NCI-H345 treated with DMSO at 0.1 percent for 48 hours (cell line): ENCODE measurements at regions not wholly inside any gene's neighbourhood (a gene's known extent, or its start where the extent isn't known, plus 50 kb on each side); places are given as distances from the start of the nearest gene placed in this dataset.
"Not testable (repeated sequence)": the region's sequence is repeated elsewhere in the genome, so short reads cannot be mapped to it uniquely, and the experiment has no call there.

Experiments used
- DNase-seq: peaks from one replicate; lab custom pipeline; 2025; ENCODE audit not compliant: unreplicated experiment; lab: John Stamatoyannopoulos, UW

- DNase-seq = no peak
Measured at GRCh38 chr1:148318123-148318903, 164.8 kb downstream of the PPIAL4G start.

GRCh38 chr1:148317288-148317985, 165.4 kb upstream of the NBPF11 start:
- no peak for DNase-seq

GRCh38 chr1:148315071-148315811, 163.2 kb upstream of the NBPF11 start:
- DNase-seq = no peak

GRCh38 chr1:148310807-148311206, 158.7 kb upstream of the NBPF11 start:
- DNase-seq = no peak

- DNase-seq = no peak
Measured at GRCh38 chr1:148309940-148310500, 157.9 kb upstream of the NBPF11 start.

- DNase-seq = no peak
Measured at GRCh38 chr1:148308832-148309458, 156.9 kb upstream of the NBPF11 start.

GRCh38 chr1:148307583-148308185, 155.6 kb upstream of the NBPF11 start:
- DNase-seq = no peak

- not testable (repeated sequence) for DNase-seq
Measured at GRCh38 chr1:148304935-148305334, 152.9 kb upstream of the NBPF11 start.

- not testable (repeated sequence) for DNase-seq
Measured at GRCh38 chr1:148302586-148303364, 150.7 kb upstream of the NBPF11 start.

GRCh38 chr1:148297852-148298251, 145.8 kb upstream of the NBPF11 start:
- DNase-seq = not testable (repeated sequence)

- no peak for DNase-seq
Measured at GRCh38 chr1:148296511-148296910, 144.4 kb upstream of the NBPF11 start.

GRCh38 chr1:148294116-148294807, 142.2 kb upstream of the NBPF11 start:
- DNase-seq = no peak

- DNase-seq = no peak
Measured at GRCh38 chr1:148293651-148294050, 141.6 kb upstream of the NBPF11 start.

GRCh38 chr1:148292915-148293314, 140.8 kb upstream of the NBPF11 start:
- no peak for DNase-seq

- no peak for DNase-seq
Measured at GRCh38 chr1:148290881-148291280, 138.8 kb upstream of the NBPF11 start.

GRCh38 chr1:148289647-148290046, 137.6 kb upstream of the NBPF11 start:
- no peak for DNase-seq

- DNase-seq = not testable (repeated sequence)
Measured at GRCh38 chr1:148285946-148286345, 133.9 kb upstream of the NBPF11 start.

GRCh38 chr1:148280831-148281572, 128.9 kb upstream of the NBPF11 start:
- DNase-seq = not testable (repeated sequence)
